DMS53 treated with DMSO at 0.1 percent for 48 hours (cell line): ENCODE measurements at regions not wholly inside any gene's neighbourhood (a gene's known extent, or its start where the extent isn't known, plus 50 kb on each side); places are given as distances from the start of the nearest gene placed in this dataset.
A peak's percentile ranks its signal among the peaks of the same experiment; 100 is the strongest.
"Not testable (repeated sequence)": the region's sequence is repeated elsewhere in the genome, so short reads cannot be mapped to it uniquely, and the experiment has no call there.

ENCODE experiments used
- DNase-seq: peaks from one replicate; lab custom pipeline; 2025; ENCODE audit not compliant: unreplicated experiment; lab: John Stamatoyannopoulos, UW

GRCh38 chr5:109580225-109580624 is 109.5 kb upstream of the MAN2A1 start:
- no peak for DNase-seq

DNA sequence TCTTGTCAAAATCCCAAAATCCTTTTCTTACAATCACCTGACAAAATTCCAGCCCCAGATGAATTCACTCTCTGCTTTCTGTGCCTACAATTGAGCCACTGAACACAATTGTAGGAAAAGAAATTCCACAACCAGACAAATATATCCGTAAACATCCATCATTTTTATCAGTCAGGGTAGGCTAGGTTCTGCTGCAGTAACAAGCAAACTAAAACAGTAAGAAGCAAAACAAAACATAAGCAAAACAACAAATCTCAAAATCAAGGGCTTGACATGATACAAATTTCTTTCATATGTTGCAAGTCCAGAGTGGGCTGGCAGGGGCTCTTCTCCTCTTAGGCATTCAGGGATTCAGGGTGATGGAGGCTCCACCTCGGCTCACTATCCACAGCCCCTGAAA is 114.2 kb upstream of the MAN2A1 start:
- no peak for DNase-seq

DNA sequence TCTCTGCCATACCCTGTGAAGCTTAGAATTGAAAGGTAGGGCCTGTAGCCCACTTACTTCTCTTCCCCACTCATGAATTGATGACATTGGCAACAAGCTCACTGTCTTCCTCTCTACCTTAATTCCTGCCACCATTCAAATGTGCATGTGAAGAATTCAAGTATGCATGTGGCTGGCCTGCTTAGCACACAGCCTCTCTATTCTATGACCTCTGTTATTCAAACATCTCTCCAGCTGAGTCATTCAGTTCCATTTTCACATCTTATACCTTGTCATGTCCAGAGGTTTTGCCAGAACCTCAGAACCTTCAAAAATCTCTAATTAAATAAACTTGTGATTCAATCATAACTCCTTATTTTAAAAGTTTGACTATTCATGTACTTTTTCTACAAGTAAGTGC is 114.7 kb upstream of the MAN2A1 start:
- DNase-seq: peak; percentile 3

GRCh38 chr5:109573766-109574165 is 116.0 kb upstream of the MAN2A1 start:
- no peak for DNase-seq

DNA sequence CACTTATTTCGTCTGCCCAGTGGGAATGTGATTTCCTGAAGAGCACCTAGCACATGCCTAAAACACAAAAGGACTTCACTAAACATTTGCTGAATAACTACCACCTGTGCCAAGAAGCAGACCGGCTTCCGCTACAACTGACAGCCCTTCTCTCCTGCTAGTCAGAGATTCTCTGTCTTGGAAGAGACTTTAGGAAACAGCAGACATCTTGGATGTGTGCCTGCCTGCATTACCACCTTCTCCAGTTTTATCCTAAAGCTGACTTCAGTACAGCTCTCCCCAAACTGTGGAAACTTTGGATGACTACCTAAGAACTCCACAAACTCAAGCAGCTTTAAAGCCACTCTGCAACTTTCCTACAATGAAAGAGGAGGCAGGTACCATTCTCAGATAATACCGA is 116.5 kb upstream of the MAN2A1 start:
- DNase-seq: no peak

DNA sequence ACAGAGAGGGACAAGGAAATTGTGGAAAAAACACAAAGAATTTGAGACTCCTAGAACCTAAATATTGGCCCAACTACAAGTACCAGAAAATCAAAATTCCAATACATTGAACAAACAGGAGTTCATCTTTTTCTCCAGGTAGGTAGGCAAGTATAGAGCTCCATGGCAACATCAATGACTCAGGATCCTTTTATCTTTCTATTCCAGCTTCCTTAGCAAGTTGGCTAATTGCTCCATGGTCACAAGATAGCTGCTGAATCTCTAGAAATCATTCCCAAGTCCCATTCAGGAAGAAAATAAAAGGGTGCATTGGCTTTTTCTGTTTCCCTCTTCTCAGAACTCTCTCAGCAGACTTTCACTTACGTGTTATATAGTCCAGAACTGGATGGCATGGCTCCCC is 117.9 kb upstream of the MAN2A1 start:
- DNase-seq: no peak

GRCh38 chr5:109570362-109570874 is 119.3 kb upstream of the MAN2A1 start:
- no peak for DNase-seq

GRCh38 chr5:109567374-109568044 is 122.2 kb upstream of the MAN2A1 start:
- no peak for DNase-seq

GRCh38 chr5:109566361-109566760 is 123.4 kb upstream of the MAN2A1 start:
- DNase-seq: no peak

- DNase-seq: no peak
Observed at GRCh38 chr5:109563739-109564138, 126.0 kb upstream of the MAN2A1 start.

- DNase-seq: no peak
Observed at GRCh38 chr5:109563189-109563588, 126.5 kb upstream of the MAN2A1 start.

GRCh38 chr5:109562441-109562840 is 127.3 kb upstream of the MAN2A1 start:
- no peak for DNase-seq

GRCh38 chr5:109561447-109561846 is 128.3 kb upstream of the MAN2A1 start:
- DNase-seq: no peak

DNA sequence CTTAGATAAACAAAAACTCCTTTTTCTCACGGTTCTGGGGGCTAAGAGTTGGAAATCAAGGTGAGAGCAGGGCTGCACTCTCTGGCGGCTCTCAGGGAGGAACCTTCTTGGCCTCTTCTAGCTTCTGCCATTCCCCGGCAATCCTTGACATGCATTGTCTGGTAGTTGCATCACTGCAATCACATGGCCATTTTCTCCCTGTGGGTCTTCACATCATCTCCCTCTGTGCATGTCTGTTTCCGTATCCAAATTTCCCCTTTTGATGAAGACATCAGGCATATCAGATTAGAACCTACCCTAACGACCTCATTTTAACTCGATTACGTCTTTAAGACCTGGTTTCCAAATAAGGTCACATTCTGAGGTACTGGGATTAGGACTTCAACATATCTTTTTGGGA is 129.2 kb upstream of the MAN2A1 start:
- DNase-seq: no peak

- DNase-seq: no peak
Observed at GRCh38 chr5:109558952-109559351, 130.8 kb upstream of the MAN2A1 start.

- no peak for DNase-seq
Observed at GRCh38 chr5:109558364-109558763, 131.4 kb upstream of the MAN2A1 start.

DNA sequence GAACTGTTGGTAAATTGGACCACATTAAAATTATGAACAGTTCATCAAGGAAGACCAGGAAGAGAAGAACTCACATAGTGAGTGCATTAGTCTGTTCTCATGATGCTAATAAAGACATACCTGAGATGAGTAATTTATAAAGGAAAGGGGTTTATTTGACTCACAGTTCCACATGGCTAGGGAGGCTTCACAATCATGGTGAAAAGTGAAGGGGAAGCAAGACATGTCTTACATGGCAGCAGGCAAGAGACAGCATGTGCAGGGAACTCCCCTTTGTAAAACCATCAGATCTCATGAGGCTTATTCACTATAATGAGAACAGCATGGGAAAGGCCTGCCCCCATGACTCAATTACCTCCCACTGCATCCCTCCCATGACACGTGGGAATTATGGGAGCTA is 135.9 kb upstream of the MAN2A1 start:
- no peak for DNase-seq

GRCh38 chr5:109551234-109551633 is 138.5 kb upstream of the MAN2A1 start:
- DNase-seq: not testable (repeated sequence)

DNA sequence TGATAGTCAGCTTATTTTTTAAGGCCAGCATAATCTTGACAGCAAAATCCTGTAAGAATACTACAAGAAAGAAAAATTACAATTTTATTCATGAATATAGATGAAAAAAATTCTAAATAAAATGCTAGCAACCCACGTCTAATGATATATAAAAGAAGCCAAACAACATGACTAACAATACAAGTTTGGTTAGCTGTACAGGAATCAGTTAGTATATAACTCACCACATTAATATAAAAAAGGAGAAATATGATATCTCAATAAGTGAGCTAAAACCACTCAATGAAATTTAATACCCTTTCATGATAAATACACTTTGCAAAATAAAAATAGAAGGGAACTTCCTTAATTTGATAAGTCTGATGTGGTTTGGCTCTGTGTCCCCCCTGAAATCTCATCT is 139.7 kb upstream of the MAN2A1 start:
- no peak for DNase-seq

GRCh38 chr5:109546461-109546860 is 136.7 kb upstream of the PJA2 start:
- no peak for DNase-seq

- not testable (repeated sequence) for DNase-seq
Observed at GRCh38 chr5:109544873-109545272, 135.1 kb upstream of the PJA2 start.

- not testable (repeated sequence) for DNase-seq
Observed at GRCh38 chr5:109538692-109539091, 128.9 kb upstream of the PJA2 start.

DNA sequence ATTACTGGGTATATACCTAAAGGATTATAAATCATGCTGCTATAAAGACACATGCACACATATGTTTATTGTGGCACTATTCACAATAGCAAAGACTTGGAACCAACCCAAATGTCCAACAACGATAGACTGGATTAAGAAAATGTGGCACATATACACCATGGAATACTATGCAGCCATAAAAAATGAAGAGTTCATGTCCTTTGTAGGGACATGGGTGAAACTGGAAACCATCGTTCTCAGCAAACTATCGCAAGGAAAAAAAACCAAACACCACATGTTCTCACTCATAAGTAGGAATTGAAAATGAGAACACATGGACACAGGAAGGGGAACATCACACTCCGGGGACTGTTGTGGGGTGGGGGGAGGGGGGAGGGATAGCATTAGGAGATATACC is 125.3 kb upstream of the PJA2 start:
- DNase-seq: not testable (repeated sequence)
